Panc1 (cell line): ENCODE measurements at regions not wholly inside any gene's neighbourhood (a gene's known extent, or its start where the extent isn't known, plus 50 kb on each side); places are given as distances from the start of the nearest gene placed in this dataset.

Source experiments
- ATAC-seq: fragments of 200-7000 bp; cut with Tn5 transposase; 2 replicates; pipeline ENCODE4 v1.9.1; 2020; ENCODE audit warnings: mild to moderate bottlenecking, moderate library complexity
- BruUV-seq: library from RNA; stranded (reverse); fragments of 400-500 nt; replicated peaks from 2 replicates; lab custom pipeline; 2021; lab: Mats Ljungman, UMichigan
- CTCF ChIA-PET: fragments of 300-600 bp; sonication (Branson Sonifier 250); formaldehyde crosslinking; loops from one replicate; lab custom pipeline; 2022; ENCODE audit warnings: antibody characterized with exemption; lab: Charles Lee
- POLR2A ChIA-PET: fragments of 300-600 bp; sonication (Branson Sonifier 250); formaldehyde crosslinking; loops from one replicate; lab custom pipeline; 2022; ENCODE audit warnings: antibody characterized with exemption; lab: Charles Lee
- DNase-seq: peaks from one replicate; pipeline ENCODE4 v3.0.0-alpha.2; 2010; ENCODE audit warnings: low read depth, low spot score
- H3K27ac ChIP-seq: 2 replicates; pipeline ENCODE4 v1.5.1; 2011; ENCODE audit warnings: mild to moderate bottlenecking, low read length, inconsistent platforms
- H3K27me3 ChIP-seq: fragments of 200-500 bp; sonication (Bioruptor generic); 2 replicates; pipeline ENCODE4 v1.6.0; 2014; ENCODE audit warnings: low read length, inconsistent platforms; ENCODE audit not compliant: control insufficient read depth, insufficient read depth
- H3K36me3 ChIP-seq: fragments of 200-500 bp; sonication (Bioruptor generic); 2 replicates; pipeline ENCODE4 v1.5.1; 2014; ENCODE audit warnings: inconsistent platforms, mild to moderate bottlenecking, low read length, moderate library complexity; ENCODE audit not compliant: control insufficient read depth, insufficient read depth
- H3K4me1 ChIP-seq: 2 replicates; pipeline ENCODE4 v1.5.1; 2011; ENCODE audit warnings: inconsistent platforms, mild to moderate bottlenecking, low read length, moderate library complexity; ENCODE audit not compliant: control insufficient read depth, insufficient read depth
- H3K4me3 ChIP-seq, 2 experiments: 2 replicates each; pipeline ENCODE4 v1.5.1; 2011 to 2012; ENCODE audit warnings: low read depth in 2 of 2, low read length in 2 of 2, mild to moderate bottlenecking in 2 of 2, inconsistent platforms in 1 of 2, moderate library complexity in 1 of 2
- H3K9me3 ChIP-seq: fragments of 200-500 bp; sonication (Bioruptor generic); 2 replicates; pipeline ENCODE4 v1.5.1; 2014; ENCODE audit warnings: low read depth, mild to moderate bottlenecking, inconsistent platforms, low read length, moderate library complexity; ENCODE audit not compliant: control insufficient read depth, insufficient read depth
- POLR2AphosphoS5 ChIP-seq: IDR thresholded peaks from 2 replicates; pipeline ENCODE4 v1.6.1; 2012; ENCODE audit warnings: mild to moderate bottlenecking, low read depth, low read length, moderate library complexity
- SIN3A ChIP-seq: IDR thresholded peaks from 2 replicates; pipeline ENCODE4 v1.6.1; 2012; ENCODE audit warnings: low read depth, mild to moderate bottlenecking, low read length, moderate library complexity, borderline replicate concordance; ENCODE audit not compliant: insufficient read depth
- TCF7L2 ChIP-seq: IDR thresholded peaks from 2 replicates; pipeline ENCODE4 v1.6.1; 2011; ENCODE audit warnings: mild to moderate bottlenecking, low read depth, low read length, inconsistent platforms
- in situ Hi-C: cut with HindIII; loops from 2 replicates; pipeline ENCODE4 v1.10.0; 2016; ENCODE audit warnings: low sequenced_read_pairs, low pct_unique_long_range_greater_than_20kb
- intact Hi-C: fragments of 100-400 bp; cut with micrococcal nuclease; formaldehyde crosslinking; loops from one replicate; pipeline ENCODE4 v1.10.0; 2022; ENCODE audit not compliant: unreplicated experiment
- TF ChIP-seq, protein P1 (sequence below), 2 experiments: IDR thresholded peaks; 2 replicates each; pipeline ENCODE4 v1.6.1; 2011 to 2012; ENCODE audit warnings: low read depth in 2 of 2, control low read depth in 1 of 2, low read length in 1 of 2, mild to moderate bottlenecking in 1 of 2, moderate library complexity in 1 of 2; ENCODE audit not compliant: insufficient read depth in 1 of 2
- TF ChIP-seq, protein P2 (sequence below): fragments of 450-650 bp; IDR thresholded peaks from 2 replicates; pipeline ENCODE4 v1.5.1; 2017; ENCODE audit warnings: mild to moderate bottlenecking

DNA sequence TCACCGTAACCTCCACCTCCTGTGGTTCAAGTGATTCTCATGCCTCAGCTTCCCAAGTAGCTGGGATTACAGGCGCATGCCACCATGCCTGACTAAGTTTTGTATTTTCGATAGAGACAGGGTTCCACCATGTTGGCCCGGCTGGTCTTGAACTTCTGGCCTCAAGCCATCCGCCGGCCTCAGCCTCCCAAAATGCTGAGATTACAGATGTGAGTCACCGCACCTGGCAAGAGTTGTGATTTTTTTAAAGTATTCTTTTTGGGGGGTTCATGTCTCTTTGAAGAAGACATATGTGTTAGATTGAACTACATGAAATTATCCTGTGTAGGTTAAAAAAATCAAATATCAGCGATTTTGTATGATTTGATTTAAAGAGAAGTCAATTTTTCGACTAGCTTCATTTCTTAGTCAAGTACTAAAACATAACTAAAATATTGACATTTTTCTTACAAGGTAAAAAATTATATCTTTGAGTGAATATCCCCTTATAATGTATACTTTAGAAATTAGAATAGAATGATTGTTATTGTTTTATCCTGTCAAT is 60.3 kb upstream of the ANTXR2 start:
- no peaks in the 10 kb centered on the region for H3K27me3 ChIP-seq
- no peak overlapping the region for H3K27ac ChIP-seq
- peaks cover 2% of the 10 kb centered on the region; the same call in 1 of the 2 replicates for H3K4me1 ChIP-seq
- no TSS peak for BruUV-seq
- ATAC-seq (no peak), DNase-seq (no peak)
- CTCF ChIA-PET, result no interaction called here
- in situ Hi-C loops, result no loop called here
- POLR2A ChIA-PET, result no interaction called here
- intact Hi-C loops, result no loop called here
- peaks cover 14% of the 10 kb centered on the region; the same call in 1 of the 2 replicates for H3K9me3 ChIP-seq
- TF ChIP-seq SIN3A (no peak), TCF7L2 (no peak), POLR2AphosphoS5 (no peak)
- TF ChIP-seq, protein P1, sequence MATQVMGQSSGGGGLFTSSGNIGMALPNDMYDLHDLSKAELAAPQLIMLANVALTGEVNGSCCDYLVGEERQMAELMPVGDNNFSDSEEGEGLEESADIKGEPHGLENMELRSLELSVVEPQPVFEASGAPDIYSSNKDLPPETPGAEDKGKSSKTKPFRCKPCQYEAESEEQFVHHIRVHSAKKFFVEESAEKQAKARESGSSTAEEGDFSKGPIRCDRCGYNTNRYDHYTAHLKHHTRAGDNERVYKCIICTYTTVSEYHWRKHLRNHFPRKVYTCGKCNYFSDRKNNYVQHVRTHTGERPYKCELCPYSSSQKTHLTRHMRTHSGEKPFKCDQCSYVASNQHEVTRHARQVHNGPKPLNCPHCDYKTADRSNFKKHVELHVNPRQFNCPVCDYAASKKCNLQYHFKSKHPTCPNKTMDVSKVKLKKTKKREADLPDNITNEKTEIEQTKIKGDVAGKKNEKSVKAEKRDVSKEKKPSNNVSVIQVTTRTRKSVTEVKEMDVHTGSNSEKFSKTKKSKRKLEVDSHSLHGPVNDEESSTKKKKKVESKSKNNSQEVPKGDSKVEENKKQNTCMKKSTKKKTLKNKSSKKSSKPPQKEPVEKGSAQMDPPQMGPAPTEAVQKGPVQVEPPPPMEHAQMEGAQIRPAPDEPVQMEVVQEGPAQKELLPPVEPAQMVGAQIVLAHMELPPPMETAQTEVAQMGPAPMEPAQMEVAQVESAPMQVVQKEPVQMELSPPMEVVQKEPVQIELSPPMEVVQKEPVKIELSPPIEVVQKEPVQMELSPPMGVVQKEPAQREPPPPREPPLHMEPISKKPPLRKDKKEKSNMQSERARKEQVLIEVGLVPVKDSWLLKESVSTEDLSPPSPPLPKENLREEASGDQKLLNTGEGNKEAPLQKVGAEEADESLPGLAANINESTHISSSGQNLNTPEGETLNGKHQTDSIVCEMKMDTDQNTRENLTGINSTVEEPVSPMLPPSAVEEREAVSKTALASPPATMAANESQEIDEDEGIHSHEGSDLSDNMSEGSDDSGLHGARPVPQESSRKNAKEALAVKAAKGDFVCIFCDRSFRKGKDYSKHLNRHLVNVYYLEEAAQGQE (IDR thresholded peaks at IDR 0.05; ENCODE audit: insufficient read depth in 1 of 2, low read depth in 2 of 2, low read length in 1 of 2), result no peak
- TF ChIP-seq, protein P2, sequence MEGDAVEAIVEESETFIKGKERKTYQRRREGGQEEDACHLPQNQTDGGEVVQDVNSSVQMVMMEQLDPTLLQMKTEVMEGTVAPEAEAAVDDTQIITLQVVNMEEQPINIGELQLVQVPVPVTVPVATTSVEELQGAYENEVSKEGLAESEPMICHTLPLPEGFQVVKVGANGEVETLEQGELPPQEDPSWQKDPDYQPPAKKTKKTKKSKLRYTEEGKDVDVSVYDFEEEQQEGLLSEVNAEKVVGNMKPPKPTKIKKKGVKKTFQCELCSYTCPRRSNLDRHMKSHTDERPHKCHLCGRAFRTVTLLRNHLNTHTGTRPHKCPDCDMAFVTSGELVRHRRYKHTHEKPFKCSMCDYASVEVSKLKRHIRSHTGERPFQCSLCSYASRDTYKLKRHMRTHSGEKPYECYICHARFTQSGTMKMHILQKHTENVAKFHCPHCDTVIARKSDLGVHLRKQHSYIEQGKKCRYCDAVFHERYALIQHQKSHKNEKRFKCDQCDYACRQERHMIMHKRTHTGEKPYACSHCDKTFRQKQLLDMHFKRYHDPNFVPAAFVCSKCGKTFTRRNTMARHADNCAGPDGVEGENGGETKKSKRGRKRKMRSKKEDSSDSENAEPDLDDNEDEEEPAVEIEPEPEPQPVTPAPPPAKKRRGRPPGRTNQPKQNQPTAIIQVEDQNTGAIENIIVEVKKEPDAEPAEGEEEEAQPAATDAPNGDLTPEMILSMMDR, result no peak
- H3K36me3 ChIP-seq, result no peaks in the 10 kb centered on the region
- no peak overlapping the region for H3K4me3 ChIP-seq

DNA sequence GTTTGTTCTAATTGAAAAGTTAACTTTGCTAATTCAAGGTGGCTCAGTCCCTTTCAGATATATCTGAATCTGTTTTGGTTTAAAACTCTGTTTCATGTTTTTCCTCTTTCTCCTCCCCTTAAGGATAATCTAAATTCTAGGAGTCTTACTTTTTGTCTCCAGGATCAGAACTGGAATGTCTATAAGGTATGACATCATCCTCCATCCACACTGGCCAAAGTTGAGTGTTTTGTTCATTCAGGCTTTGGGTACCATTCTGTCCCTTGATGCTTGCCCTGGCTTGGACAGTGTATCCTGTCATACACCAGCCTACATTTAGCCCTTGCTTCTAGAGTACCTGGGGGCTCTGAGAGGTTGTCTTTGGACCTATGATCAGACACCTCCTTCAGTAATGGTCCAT is 56.8 kb upstream of the ANTXR2 start:
- H3K4me3 ChIP-seq, result no peak overlapping the region
- no TSS peak for BruUV-seq
- no peak for ATAC-seq
- POLR2A ChIA-PET, result no interaction called here
- peaks cover 4% of the 10 kb centered on the region; the same call in 1 of the 2 replicates for H3K9me3 ChIP-seq
- H3K36me3 ChIP-seq, result no peaks in the 10 kb centered on the region
- CTCF ChIA-PET, result no interaction called here
- intact Hi-C loops, result no loop called here
- no peak for DNase-seq
- no peaks in the 10 kb centered on the region for H3K27me3 ChIP-seq
- H3K27ac ChIP-seq, result peak overlapping the region; percentile 88; the same call in 1 of the 2 replicates
- in situ Hi-C loops, result no loop called here
- peaks cover 14% of the 10 kb centered on the region; the same call in 1 of the 2 replicates for H3K4me1 ChIP-seq
- no peak for TF ChIP-seq TCF7L2
- TF ChIP-seq POLR2AphosphoS5, result no peak
- TF ChIP-seq, protein P2, result no peak
- no peak for TF ChIP-seq SIN3A
- TF ChIP-seq, protein P1 (IDR thresholded peaks at IDR 0.05; ENCODE audit: insufficient read depth in 1 of 2, low read depth in 2 of 2, low read length in 1 of 2), result no peak
